ENCODE measurements at regions not wholly inside any gene's neighbourhood (a gene's known extent, or its start where the extent isn't known, plus 50 kb on each side); places are given as distances from the start of the nearest gene placed in this dataset.

DNA sequence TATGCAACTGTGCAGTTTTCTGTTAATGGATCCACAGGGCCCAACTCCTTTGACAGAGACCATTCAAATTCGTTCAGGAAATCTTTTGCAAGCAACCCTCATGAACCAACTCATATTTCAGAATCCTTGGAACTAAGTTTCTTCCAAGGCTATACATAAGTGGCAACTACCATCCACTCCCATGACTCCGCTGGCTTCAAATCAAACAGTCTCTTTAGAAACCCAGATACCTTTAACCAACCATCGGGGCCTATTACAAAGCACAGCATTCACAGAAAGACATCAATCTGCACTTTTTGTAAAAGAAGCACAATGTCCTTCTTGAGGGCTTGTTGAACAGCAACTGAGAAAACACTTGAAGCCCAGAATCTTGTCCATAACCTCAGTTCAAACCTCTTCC is 526.9 kb downstream of the DTWD2 start:
- TF ChIP-seq SUPT20H (IDR thresholded peaks at IDR 0.05; ENCODE audit: borderline replicate concordance, control insufficient read depth, low read depth, low read length) (no peak), RB1 (IDR thresholded peaks at IDR 0.05; ENCODE audit: borderline replicate concordance) (no peak), EED (IDR thresholded peaks at IDR 0.05; ENCODE audit: low read depth) (no peak), EZH2 (IDR thresholded peaks at IDR 0.05; ENCODE audit: borderline replicate concordance, control insufficient read depth, low read depth, low read length) (no peak)
- TF ChIP-seq, protein P1, sequence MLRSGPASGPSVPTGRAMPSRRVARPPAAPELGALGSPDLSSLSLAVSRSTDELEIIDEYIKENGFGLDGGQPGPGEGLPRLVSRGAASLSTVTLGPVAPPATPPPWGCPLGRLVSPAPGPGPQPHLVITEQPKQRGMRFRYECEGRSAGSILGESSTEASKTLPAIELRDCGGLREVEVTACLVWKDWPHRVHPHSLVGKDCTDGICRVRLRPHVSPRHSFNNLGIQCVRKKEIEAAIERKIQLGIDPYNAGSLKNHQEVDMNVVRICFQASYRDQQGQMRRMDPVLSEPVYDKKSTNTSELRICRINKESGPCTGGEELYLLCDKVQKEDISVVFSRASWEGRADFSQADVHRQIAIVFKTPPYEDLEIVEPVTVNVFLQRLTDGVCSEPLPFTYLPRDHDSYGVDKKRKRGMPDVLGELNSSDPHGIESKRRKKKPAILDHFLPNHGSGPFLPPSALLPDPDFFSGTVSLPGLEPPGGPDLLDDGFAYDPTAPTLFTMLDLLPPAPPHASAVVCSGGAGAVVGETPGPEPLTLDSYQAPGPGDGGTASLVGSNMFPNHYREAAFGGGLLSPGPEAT (IDR thresholded peaks at IDR 0.05; ENCODE audit: low read depth) = no peak
- TF ChIP-seq, protein P2, sequence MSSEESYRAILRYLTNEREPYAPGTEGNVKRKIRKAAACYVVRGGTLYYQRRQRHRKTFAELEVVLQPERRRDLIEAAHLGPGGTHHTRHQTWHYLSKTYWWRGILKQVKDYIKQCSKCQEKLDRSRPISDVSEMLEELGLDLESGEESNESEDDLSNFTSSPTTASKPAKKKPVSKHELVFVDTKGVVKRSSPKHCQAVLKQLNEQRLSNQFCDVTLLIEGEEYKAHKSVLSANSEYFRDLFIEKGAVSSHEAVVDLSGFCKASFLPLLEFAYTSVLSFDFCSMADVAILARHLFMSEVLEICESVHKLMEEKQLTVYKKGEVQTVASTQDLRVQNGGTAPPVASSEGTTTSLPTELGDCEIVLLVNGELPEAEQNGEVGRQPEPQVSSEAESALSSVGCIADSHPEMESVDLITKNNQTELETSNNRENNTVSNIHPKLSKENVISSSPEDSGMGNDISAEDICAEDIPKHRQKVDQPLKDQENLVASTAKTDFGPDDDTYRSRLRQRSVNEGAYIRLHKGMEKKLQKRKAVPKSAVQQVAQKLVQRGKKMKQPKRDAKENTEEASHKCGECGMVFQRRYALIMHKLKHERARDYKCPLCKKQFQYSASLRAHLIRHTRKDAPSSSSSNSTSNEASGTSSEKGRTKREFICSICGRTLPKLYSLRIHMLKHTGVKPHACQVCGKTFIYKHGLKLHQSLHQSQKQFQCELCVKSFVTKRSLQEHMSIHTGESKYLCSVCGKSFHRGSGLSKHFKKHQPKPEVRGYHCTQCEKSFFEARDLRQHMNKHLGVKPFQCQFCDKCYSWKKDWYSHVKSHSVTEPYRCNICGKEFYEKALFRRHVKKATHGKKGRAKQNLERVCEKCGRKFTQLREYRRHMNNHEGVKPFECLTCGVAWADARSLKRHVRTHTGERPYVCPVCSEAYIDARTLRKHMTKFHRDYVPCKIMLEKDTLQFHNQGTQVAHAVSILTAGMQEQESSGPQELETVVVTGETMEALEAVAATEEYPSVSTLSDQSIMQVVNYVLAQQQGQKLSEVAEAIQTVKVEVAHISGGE (CRISPR knock-in tag; IDR thresholded peaks at IDR 0.05) = no peak
- Histone ChIP-seq H3K36me3 (ENCODE audit: control insufficient read depth in 2 of 2, insufficient read depth in 2 of 2, low read length in 1 of 2) (no peaks in the 10 kb centered on the region), H4K20me1 (ENCODE audit: control insufficient read depth, insufficient read depth) (no peaks in the 10 kb centered on the region), H3K9ac (ENCODE audit: control insufficient read depth, insufficient read depth, low read length) (no peak overlapping the region), H3K4me1 (ENCODE audit: control insufficient read depth, insufficient read depth, low read length) (no peaks in the 10 kb centered on the region), H3K4me2 (ENCODE audit: control insufficient read depth, insufficient read depth) (no peak overlapping the region), H3K79me2 (ENCODE audit: control insufficient read depth, insufficient read depth, low read length) (no peaks in the 10 kb centered on the region), H3K27ac (ENCODE audit: control insufficient read depth, insufficient read depth) (no peak overlapping the region), H3K9me3 (replicated peaks; ENCODE audit: control insufficient read depth, insufficient read depth, low read length) (no peaks in the 10 kb centered on the region), H2AFZ (ENCODE audit: control insufficient read depth, low read depth, low read length) (no peak overlapping the region), H3K4me3 (no peak overlapping the region), H3K27me3 (replicated peaks in 1 of 2; ENCODE audit: control insufficient read depth in 2 of 2, insufficient read depth in 2 of 2, low read length in 1 of 2) (no peaks in the 10 kb centered on the region)
- in situ Hi-C loops (cut with MboI) = no loop called here
- intact Hi-C loops (cut with micrococcal nuclease; ENCODE audit: unreplicated experiment) = no loop called here
- DNase-seq (ENCODE audit: low read depth, low spot score) = no peak
- 31% methylated on average over 3 of the region's 3 CpGs for WGBS (ENCODE audit: insufficient coverage, insufficient replicate concordance, low lambda C conversion rate, missing lambda C conversion rate)
- CTCF ChIA-PET = no interaction called here
- RAD21 ChIA-PET (ENCODE audit: unreplicated experiment) = no interaction called here
- no peak for FAIRE-seq
- SMC1A ChIA-PET (ENCODE audit: uncharacterized antibody, unreplicated experiment) = no interaction called here
- POLR2A ChIA-PET = no interaction called here
- BruUV-seq (replicated peaks) = no TSS peak
- ATAC-seq = no peak

Data from GM12878 (cell line).